CD4-positive, alpha-beta T cell treated with Interleukin-10 for 1 hour (primary cell): ENCODE measurements at regions not wholly inside any gene's neighbourhood (a gene's known extent, or its start where the extent isn't known, plus 50 kb on each side); places are given as distances from the start of the nearest gene placed in this dataset.
A peak's percentile ranks its signal among the peaks of the same experiment; 100 is the strongest.

Source experiments
- DNase-seq: peaks from one replicate; pipeline ENCODE4 v3.0.0-alpha.2; 2020

DNA sequence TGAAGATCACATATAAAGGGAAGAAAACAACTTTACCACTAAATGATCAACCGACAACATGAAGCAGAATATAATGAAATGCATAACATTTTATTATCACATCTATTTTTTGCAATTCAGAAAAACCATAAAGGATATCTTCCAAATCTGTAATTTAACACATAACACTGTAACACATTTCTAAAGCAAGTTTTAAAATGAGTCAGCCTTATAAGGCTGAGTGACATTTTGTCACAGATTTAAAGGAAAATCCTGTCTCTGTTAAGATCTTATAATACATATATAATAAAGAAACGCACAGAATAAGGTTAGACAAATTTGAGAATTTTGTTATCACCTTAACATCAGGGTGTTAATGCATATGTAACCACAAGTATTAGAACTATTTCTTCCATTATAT, 198.4 kb upstream of the RASA1 start:
- DNase-seq: no peak

DNA sequence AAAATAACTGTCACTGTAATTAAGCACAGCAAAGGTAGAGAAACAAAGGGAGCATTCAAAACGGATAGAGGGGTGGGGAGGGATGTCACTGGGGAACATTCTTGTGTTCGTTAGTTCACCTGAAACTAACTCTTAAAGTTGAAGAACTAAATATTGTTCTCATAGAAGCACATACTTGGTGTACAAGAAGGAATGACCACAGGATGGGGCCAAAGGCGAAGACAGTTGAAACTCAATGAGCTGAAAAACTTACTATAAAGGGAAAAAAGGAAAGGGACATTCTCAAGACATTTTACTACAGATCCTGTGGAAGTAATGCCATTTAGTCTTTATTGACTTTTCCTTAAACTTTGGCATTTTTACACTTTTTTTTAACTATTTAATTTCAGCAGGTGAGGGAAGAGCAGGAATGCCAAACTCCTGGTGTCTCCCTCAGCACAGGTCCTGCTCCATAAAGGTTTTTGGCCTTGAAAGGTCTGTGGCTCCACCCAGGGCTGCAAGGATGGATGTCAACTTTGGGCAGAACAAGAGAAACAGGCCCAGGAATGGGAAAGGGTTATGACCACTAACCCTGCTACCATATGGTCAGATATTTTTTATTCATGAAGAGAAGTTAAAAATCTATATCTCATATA, 197.6 kb upstream of the RASA1 start:
- peak; percentile 17 for DNase-seq

DNA sequence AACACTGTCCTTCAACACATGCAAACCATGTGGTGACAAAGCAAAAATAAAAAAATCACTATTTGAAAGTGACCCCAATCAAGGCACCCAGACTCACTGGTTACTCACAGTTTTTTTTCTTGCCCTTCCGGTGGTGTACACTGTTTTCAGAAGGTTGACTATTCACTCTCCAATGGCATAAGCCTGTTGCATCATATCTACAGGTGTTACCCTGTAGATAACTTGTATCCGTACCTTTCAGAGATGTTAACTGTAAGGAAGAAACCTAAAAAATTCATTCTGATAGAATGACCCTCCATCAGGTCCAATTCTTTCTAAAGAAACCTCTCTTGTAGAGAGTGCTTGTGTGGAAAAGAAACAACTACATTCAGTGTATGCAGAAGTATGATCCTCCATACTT, 193.6 kb upstream of the RASA1 start:
- DNase-seq: no peak

DNA sequence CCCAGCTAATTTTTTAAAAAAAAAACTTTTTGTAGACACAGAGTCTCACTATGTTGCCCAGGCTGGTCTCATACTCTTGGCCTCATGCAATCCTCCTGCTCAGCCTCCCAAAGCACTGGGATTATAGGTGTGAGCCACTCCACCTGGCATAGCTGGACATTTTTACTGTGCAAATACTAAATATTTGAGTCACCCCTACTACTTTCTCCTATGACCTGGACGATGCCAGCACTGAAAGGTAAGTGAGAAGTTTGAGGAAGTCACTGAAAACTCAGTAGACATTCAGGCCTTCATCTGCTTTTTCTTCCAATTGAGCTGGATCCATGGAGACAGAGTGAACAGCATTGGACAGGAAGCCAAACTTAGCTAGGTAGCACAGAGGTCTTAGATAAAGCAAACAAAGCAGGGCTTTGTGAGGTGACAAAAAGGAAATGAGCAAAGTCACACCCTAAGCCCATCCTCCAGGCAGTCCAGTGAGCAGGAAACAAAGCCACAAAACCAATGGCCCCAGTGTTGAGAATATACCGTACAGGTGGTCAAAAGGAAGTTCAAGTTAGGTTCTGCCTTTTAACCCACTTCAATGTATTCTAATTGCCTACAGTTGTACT, 192.6 kb upstream of the RASA1 start:
- DNase-seq: peak; percentile 44

DNA sequence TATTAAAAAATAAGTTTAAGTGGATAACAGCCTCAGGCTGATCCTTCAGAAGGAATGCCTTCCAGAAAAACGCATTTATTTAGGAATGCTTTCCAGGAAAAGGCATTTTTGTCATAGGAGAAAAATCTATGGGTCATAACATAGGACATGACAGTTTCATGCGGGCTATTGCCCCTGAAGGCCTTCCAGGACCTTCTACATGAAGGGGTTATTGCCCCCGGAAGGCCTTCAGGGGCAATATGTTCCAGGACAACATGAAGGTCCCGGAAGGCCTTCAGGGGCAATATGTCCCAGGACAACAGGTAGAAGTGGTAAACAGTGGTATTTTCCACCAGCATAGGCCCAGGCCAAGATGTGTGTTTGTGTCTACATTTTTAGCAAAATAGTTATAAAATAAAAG, 191.3 kb upstream of the RASA1 start:
- no peak for DNase-seq

DNA sequence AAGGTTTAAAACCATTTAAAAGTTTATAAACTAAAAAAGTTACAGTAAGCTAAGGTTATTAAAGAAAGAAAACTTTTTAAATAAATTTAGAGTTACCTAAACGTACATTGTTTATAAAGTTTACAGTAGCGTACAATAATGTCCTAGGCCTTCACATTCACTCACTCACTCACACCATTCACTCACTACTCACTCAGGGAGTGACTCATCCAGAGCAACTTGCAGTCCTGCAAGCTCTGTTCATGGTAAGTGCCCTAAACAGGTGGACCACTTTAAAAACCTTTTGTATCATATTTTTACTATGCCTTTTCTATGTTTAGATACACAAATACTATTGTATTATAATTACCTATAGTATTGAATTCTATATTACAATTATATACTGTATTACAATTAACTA, 190.8 kb upstream of the RASA1 start:
- DNase-seq: no peak

DNA sequence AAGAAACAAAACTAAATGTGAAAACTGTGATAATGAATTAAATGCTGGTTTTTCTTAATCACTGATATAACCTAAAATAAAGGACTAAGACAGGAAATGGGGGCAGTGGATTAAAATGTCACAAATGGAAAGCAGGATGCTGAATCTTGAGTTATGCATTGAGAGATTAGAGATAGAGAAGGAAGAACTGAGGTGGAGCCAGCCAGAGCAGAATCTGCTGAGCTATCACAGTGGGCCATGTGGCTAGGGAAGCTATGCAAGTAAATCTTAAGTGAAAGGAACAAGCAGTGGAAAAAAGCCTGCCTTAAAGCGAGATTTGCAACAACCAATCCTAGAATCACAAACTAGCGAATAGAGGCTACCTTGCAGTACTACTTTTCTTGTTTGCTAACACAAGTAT, 188.5 kb upstream of the RASA1 start:
- no peak for DNase-seq

DNA sequence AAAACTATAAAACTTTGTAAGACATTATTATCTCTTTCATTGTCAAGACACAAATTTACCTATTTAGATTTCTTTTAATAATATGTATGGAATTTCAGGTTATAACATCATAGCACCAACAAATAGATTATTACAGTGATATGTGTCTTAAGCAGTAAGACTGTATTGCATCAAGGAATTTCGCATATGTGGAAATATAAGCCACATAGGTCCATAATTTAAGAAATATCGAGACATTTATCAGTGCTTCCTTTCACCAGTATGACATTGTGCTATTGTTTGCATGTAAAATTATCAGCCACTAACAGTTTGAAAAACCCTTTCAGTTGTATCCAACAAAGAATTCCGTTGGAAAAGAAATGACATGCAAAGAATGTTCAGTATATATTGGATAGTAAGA, 186.7 kb upstream of the RASA1 start:
- DNase-seq: no peak

DNA sequence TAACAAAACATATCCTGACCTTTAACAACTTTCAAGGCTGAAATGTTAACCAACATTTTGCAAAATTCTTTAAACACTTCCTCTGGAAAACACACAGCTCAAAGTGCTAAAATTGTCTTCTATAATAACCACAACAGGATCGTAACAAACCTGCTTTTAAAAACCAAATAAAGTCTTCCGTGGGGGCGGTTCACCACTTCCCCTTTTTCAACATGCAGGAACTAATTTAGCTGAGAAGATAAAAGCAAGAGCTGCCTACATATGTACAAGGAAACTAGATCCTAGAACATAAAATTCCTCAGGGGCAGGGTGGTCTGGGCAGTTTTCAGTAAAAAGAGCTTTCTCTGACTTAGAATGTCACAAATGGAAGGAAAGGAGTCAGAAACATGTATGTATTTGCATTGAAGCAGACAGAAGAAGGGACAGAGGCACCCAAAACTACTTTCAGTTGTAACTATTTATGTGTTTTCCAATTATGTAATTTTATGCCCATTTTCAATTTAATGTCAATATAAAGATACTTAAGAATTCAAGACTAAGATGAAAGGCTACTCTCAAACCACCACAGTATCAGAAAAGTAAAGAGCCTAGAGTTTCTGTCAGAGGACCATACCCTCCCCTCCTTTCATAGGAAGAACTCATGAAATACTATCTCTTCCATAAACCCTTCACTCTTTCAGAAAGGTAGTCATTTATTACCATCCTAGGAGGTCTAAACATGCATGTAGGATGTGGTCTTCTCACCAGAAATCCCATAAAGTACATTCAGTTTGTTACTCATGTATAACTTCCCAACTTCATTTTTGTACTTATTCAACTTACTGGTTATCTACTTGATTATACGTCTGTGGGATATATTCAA, 185.9 kb upstream of the RASA1 start:
- DNase-seq: peak; percentile 44

DNA sequence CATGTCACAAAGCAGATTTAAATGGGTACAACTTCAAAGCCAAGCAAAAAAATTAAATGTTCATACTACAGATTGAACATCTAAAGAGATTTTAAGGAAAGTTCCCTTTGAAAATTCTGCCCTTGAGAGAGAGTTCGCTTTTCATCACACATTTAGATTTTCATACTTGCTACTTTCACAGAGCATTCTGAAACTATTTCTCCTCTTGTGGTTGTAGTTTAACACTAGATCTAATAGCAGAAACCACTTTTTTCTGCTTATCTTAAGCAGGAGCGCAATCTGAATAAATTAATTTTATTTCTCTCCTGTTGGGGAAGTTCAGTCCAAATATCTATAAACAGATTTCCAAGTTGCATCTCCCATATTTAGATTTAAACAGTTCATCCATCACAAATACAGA, 173.3 kb upstream of the RASA1 start:
- DNase-seq: no peak

DNA sequence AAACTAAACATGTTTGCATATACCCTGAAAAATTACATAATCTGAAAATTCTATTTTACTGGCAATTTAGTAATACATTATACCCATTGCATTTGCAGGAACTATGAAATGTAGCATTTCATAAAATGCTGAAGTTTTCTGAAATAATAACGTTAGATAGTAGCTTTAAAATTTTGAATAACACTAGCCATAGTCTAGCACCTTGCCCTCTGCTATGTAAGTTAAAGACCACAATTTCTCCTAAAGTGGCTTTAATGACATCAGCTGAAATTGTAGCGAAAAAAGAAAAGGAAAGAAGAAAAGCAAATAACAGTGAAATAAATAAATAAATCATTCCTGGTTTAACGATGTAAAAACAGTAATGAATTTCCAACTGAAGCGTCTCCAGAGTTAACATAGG, 172.8 kb upstream of the RASA1 start:
- no peak for DNase-seq

DNA sequence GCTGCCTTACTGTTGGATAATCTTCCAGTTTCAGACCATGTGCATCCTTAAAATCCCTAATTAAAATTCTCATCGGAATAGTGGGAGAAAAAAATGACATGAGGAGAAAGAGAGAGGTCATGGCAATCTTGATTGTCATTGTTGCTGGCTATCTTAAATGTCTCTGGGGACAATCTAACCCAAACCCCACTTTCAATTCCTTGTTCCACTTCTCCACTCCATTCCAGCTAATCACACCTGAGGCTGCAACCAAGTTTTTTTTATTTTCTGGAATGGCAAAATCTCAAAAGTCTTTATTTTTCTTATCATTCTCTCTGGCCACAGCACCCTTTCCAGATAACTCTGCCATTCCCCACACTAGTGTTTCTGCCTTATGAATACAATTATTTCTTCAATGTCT, 171.9 kb upstream of the RASA1 start:
- no peak for DNase-seq

DNA sequence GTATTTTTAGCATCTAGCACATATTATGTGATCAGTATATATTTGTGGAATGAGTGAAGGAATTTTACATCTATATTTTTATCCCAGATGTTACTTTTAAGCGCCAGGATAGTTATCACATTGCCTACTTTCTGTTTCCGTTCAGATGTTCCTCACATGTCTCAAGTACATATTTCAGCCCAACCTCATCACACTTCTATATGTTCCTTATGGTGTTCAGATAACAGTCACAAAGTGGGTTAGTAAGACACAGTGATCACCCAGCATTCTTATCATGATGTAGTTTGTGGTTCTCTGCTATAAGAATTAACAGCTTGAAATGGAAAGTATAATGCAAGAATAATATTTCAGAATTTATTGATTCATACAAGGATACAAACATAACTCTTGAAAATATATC, 170.0 kb upstream of the RASA1 start:
- no peak for DNase-seq

DNA sequence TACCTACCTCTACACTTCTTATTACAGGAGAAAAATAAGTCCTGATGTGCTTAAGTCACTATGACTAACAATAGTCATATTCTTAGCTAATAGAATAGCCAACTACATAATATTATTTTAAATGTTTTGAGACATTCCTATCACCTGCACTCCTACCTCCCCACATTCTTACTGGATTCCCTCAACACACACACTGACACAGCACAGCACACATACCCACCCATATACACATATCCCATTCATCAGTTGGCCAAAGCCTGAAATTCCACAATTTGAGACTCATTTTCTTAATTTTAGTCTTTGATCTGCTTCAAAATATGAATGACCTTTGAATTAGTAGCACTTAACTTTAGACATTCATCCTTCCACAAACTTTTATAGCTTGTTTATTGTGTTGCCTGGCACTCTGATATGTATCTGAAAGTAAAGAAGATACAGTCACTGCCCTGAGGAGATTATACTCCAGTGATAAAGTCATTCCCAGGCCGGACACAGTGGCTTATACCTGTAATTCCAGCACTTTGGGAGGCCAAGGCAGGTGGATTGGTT, 168.3 kb upstream of the RASA1 start:
- no peak for DNase-seq

DNA sequence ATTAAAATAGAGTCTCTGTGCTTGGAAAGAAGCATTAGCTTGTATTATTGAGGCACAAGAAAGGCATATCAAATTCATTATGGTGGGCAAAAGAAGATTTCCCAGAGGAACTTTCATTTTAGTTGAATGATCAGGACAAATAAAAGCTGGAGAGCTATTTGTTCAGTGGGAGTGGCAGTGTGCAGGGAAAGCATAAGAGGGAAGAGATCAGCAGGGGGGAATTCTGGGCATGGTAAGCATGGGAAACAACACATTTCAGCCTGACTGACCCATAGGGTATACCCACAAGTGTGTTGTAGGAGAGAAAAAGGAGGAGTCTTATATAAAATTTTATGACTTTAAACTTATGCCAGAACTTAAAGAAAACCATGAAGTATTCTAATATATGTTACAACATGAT, 167.7 kb upstream of the RASA1 start:
- no peak for DNase-seq

DNA sequence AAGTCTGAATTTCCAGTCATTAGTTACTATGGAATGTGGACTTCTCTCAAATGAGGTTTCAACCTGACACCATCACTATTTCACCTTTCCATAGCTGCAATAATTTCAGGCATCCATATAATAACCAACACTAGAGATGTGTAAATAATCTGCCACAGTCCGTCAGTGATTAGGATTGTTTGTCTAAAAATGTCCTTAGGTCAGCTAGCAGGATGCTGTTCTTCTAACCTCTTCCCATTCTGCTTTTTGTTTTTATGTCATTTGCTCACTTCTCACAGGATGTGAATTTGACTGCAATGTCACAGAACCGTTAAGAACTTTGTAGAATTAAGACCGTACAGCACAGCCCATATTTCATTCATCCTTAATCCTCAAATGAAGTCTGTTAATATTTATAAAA, 166.4 kb upstream of the RASA1 start:
- no peak for DNase-seq

DNA sequence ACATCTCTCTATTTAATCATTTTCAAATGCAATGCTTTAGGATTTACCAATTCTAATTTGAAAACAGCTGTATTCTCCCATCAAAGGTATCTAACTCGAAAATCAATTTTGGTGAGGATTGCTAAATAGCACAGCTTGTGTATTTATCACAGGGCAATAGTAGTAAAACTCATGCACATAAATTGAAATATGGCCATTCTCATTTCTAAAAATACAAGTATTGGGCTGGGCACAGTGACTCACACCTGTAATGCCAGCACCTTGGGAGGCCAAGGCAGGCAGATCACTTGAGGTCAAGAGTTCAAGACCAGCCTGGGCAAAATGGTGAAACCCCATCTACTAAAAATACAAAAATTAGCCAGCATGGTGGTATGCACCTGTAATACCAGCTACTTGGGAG, 164.8 kb upstream of the RASA1 start:
- DNase-seq: no peak

DNA sequence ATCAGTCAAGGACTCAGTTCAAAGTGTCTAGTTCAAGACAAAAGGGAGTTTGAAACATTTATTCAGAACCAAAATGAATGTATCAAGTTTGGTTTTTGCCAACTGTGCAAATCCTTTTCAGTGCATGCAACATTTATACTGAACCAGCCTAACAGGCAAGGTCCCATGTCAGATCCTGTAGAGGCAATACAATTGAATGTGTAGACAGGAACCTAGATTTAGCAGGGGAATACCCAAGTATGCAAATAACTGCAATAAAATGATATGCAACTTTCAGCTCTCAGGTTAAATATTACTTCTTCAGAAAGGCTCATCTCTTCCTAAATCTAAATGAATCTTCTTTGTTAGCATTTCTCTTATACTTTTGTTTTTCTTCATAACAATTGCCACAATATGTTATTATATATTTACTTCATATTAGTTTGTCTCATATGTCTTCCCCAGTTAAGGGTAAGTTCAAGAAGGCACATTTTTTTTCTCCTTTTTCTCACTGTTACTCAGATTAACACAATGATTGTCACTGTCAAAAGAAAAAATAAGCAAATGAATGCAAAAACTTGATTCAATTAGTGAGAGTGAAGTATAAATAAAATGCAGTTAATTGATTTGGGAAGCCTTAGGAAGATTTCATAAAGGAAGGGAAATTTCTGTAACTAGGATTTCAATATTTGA, 163.9 kb upstream of the RASA1 start:
- DNase-seq: no peak

DNA sequence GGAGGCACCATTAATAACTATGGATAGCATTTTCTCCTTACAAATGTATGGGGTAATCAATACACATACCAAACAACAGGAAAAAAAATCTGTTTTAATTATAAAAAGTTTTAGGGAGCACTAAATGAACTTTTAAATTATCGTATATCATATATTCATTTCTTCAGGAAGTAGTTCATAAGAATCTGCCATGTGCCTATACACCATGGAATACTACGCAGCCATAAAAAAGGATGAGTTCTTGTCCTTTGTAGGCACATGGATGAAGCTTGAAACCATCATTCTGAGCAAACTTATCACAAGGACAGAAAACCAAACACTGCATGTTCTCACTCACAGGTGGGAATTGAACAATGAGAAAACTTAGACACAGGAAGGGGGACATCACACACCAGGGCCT, 162.1 kb upstream of the RASA1 start:
- DNase-seq: no peak

DNA sequence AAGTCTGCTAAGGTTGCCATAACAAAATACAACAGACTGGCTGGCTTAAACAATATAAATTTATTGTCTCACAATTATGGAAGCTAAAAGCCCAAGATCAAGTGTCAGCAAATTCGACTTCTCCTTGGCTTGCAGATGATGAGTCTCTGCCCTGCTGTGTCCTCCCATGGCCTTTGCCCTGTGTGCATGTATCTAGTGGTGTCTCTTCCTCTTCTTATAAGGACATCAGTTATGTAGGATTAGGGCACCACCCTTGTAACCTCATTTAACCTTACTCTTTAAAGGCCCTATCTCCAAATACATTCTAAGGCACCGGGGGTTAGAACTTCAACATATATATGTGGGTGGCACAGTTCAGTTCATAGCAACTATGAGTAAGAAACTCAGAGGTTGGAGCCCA, 157.9 kb upstream of the RASA1 start:
- DNase-seq: no peak

DNA sequence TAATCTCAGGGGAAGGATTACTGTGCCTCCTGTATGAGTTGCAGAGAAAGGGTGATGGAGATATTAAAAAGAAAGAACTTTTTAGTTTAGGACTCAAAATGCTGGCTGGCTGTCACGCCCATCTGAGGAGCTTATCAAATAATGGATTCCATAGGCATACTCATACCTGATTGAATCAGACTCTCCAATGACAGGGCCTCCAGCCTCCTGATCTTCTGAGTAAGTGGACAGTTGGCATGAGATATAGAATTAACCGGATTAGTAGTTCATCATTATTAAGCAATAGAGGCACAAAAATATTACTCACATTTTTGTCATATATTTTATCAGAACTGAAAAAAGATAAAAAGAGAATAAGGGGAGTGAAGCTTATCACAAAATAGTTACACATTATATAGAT, 157.0 kb upstream of the RASA1 start:
- DNase-seq: no peak

DNA sequence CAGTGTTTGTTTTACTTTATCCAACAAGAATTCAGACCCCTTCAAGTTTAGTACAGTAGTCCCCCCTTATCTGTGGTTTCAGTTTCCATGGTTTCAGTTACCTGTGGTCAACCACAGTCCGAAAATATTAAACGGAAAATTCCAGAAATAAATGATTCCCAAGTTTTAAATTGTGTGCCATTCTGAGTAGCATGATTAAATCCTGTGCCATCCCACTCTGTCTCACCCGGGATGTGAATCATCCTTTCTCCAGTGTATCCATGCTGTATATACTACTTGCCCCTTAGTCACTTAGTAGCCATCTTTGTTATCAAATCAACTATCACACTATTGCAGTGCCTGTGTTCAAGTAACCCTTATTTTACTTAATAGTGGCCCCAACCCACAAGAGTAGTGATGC, 153.8 kb upstream of the RASA1 start:
- DNase-seq: no peak

DNA sequence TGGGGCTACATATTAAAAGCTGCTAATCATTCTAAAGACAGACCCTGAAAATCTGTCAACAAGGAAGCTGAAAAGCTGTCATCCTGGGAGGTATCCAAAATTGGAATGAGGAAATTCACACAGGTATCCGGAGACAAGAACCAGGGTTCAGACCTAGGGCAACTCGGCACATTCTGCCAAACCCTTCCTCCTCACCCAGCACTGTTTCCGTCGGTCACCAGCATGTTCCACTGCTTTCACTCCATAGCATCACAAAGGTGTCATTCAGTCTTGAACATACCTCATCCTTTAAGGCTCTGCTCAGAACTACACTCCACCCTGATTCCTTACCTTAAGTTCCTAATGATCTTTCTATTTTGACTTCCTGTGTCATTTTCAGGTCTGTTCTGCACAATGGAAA, 153.1 kb upstream of the RASA1 start:
- no peak for DNase-seq
